Epidermal melanocyte (primary cell): ENCODE measurements at regions not wholly inside any gene's neighbourhood (a gene's known extent, or its start where the extent isn't known, plus 50 kb on each side); places are given as distances from the start of the nearest gene placed in this dataset.

Source experiments
- DNase-seq: peaks from one replicate; pipeline ENCODE4 v3.0.0; 2011; ENCODE audit warnings: low spot score; ENCODE audit not compliant: insufficient read length

GRCh38 chr5:133801955-133802751 is 166.3 kb downstream of the C5orf15 start:
- DNase-seq: no peak

- DNase-seq: no peak
Measured at GRCh38 chr5:133801431-133801830, 167.0 kb downstream of the C5orf15 start.

GRCh38 chr5:133799571-133800237 is 168.7 kb downstream of the C5orf15 start:
- no peak for DNase-seq

- DNase-seq: no peak
Measured at GRCh38 chr5:133797167-133797566, 171.3 kb downstream of the C5orf15 start.

- no peak for DNase-seq
Measured at GRCh38 chr5:133796186-133796585, 172.2 kb downstream of the C5orf15 start.

- DNase-seq: no peak
Measured at GRCh38 chr5:133794771-133795415, 173.5 kb downstream of the C5orf15 start.

GRCh38 chr5:133793756-133794465 is 174.5 kb downstream of the C5orf15 start:
- DNase-seq: no peak

GRCh38 chr5:133792655-133793054 is 175.8 kb downstream of the C5orf15 start:
- DNase-seq: no peak

GRCh38 chr5:133792024-133792423 is 176.4 kb downstream of the C5orf15 start:
- DNase-seq: no peak

- no peak for DNase-seq
Measured at GRCh38 chr5:133790898-133791297, 177.5 kb downstream of the C5orf15 start.

GRCh38 chr5:133789428-133789827 is 177.1 kb upstream of the FSTL4 start:
- no peak for DNase-seq

- DNase-seq: no peak
Measured at GRCh38 chr5:133788121-133788520, 175.8 kb upstream of the FSTL4 start.

- DNase-seq: no peak
Measured at GRCh38 chr5:133786420-133786819, 174.1 kb upstream of the FSTL4 start.

- no peak for DNase-seq
Measured at GRCh38 chr5:133785182-133785581, 172.8 kb upstream of the FSTL4 start.

- no peak for DNase-seq
Measured at GRCh38 chr5:133783481-133783880, 171.1 kb upstream of the FSTL4 start.

- no peak for DNase-seq
Measured at GRCh38 chr5:133782736-133783135, 170.4 kb upstream of the FSTL4 start.

GRCh38 chr5:133781436-133782225 is 169.3 kb upstream of the FSTL4 start:
- no peak for DNase-seq

GRCh38 chr5:133780619-133781280 is 168.4 kb upstream of the FSTL4 start:
- DNase-seq: no peak

- no peak for DNase-seq
Measured at GRCh38 chr5:133779828-133780475, 167.6 kb upstream of the FSTL4 start.

- no peak for DNase-seq
Measured at GRCh38 chr5:133778636-133779035, 166.3 kb upstream of the FSTL4 start.
